Endothelial cell (in vitro differentiated cells): ENCODE measurements at regions not wholly inside any gene's neighbourhood (a gene's known extent, or its start where the extent isn't known, plus 50 kb on each side); places are given as distances from the start of the nearest gene placed in this dataset.

ENCODE experiments used
- DNase-seq: peaks from one replicate; pipeline ENCODE4 v3.0.0; 2021; ENCODE audit warnings: low spot score
- H3K27ac Mint-ChIP-seq: one replicate; pipeline ENCODE4 v1.8.0; 2021; ENCODE audit warnings: mixed read lengths, inconsistent platforms; ENCODE audit not compliant: unreplicated experiment
- H3K27me3 Mint-ChIP-seq: one replicate; pipeline ENCODE4 v1.8.0; 2021; ENCODE audit warnings: mild to moderate bottlenecking, moderate library complexity, mixed read lengths, inconsistent platforms; ENCODE audit not compliant: unreplicated experiment
- H3K36me3 Mint-ChIP-seq: one replicate; pipeline ENCODE4 v1.8.0; 2021; ENCODE audit warnings: mild to moderate bottlenecking, low read depth, mixed read lengths, inconsistent platforms; ENCODE audit not compliant: unreplicated experiment
- H3K4me1 Mint-ChIP-seq: one replicate; pipeline ENCODE4 v1.8.0; 2021; ENCODE audit warnings: mild to moderate bottlenecking, mixed read lengths, inconsistent platforms; ENCODE audit not compliant: unreplicated experiment
- H3K4me3 Mint-ChIP-seq: one replicate; pipeline ENCODE4 v1.8.0; 2021; ENCODE audit warnings: mild to moderate bottlenecking, mixed read lengths, inconsistent platforms; ENCODE audit not compliant: unreplicated experiment
- H3K9me3 Mint-ChIP-seq: one replicate; pipeline ENCODE4 v1.8.0; 2021; ENCODE audit warnings: mixed read lengths, inconsistent platforms; ENCODE audit not compliant: unreplicated experiment
- TF ChIP-seq, protein P1 (sequence below): fragments of 200-600 bp; sonication (generic); IDR thresholded peaks from one replicate; pipeline ENCODE4 v1.5.0; 2021; ENCODE audit warnings: antibody characterized with exemption; ENCODE audit not compliant: unreplicated experiment

DNA sequence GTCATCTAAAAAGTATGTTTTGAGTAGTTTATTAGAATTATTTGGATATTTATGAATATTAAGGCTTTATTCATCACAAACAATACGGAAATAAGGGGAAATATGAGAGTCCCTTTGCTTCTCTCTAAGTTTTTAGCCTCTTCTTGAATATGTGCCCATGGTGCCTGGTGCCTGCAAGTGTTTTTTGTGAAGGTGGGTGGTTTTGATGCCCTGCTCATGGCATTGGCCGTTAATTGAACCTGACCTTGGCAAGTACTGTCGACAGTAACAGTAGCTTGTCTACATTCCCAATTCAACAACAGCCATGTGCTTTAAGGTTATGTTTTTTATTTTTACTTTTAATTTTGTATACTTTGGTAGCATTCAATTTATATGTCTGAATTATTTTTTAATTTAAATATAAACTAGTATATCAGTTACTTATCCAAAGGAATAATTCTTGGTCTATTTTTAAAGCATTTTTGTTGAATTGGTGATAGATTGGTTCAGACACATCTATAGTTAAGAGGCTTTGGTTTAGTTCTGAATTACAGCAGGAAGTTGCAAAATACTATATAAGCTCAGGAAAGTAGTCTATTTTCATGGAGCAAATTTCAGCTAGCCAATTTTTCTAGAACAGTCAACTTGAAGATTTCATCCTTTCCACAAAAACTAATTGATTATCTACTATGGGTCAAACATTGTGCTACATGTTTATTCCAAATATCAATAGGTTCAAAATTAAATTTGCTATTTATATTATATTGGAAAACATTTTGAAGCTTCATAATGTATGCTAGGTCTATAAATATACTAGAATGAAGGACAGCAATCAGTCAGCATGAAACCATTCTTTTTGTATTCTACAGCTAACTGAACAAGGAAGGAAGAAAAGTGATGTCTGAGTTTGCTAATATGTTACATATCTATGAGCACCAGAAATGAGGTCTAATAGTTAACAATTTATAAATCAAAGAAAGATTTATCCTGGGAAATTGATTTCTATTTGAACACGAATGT, 184.4 kb downstream of the MRPL39 start:
- H3K9me3 Mint-ChIP-seq = no peaks in the 10 kb centered on the region
- H3K4me3 Mint-ChIP-seq = no peak overlapping the region
- no peak for DNase-seq
- H3K27me3 Mint-ChIP-seq = no peaks in the 10 kb centered on the region
- H3K4me1 Mint-ChIP-seq = no peaks in the 10 kb centered on the region
- H3K36me3 Mint-ChIP-seq = no peaks in the 10 kb centered on the region
- no peak overlapping the region for H3K27ac Mint-ChIP-seq
- TF ChIP-seq, protein P1, sequence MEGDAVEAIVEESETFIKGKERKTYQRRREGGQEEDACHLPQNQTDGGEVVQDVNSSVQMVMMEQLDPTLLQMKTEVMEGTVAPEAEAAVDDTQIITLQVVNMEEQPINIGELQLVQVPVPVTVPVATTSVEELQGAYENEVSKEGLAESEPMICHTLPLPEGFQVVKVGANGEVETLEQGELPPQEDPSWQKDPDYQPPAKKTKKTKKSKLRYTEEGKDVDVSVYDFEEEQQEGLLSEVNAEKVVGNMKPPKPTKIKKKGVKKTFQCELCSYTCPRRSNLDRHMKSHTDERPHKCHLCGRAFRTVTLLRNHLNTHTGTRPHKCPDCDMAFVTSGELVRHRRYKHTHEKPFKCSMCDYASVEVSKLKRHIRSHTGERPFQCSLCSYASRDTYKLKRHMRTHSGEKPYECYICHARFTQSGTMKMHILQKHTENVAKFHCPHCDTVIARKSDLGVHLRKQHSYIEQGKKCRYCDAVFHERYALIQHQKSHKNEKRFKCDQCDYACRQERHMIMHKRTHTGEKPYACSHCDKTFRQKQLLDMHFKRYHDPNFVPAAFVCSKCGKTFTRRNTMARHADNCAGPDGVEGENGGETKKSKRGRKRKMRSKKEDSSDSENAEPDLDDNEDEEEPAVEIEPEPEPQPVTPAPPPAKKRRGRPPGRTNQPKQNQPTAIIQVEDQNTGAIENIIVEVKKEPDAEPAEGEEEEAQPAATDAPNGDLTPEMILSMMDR = no peak

DNA sequence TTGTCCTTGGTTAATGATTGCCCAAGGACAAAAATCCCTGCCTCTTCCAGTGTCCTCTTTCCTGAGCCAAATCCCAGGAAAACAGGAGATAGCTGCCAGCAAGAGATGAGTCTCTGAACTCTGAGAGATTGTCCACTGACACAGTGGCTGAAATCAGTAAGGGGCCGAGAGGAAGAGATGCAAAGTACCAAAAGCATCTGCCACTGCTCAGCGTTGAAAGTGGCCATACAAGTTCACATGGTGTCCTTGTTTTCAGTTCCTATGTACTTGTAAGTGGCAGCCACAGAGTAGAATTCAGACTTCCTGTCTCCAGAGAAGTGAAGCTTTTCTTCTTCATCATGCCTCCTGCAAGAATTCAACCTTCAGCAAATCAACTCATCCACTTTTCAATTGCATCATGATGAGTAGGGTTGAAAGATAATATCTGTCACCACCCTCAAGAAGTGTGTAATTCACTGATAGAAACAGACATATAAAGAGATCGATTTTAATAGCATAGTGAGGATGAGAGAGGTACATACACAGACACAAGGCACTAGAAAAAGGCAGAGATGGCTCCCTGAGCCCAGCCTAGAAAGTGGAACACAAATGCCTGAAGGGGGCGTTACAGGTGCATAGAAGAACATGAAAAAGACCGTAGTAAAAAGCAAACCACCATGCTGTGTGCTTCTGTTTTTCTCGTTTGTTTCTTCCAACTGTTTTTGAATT, 185.8 kb downstream of the MRPL39 start:
- peak; percentile 29 for DNase-seq
- Mint-ChIP-seq H3K27me3 (no peaks in the 10 kb centered on the region), H3K27ac (no peak overlapping the region), H3K4me3 (no peak overlapping the region), H3K4me1 (no peaks in the 10 kb centered on the region), H3K9me3 (no peaks in the 10 kb centered on the region), H3K36me3 (no peaks in the 10 kb centered on the region)
- TF ChIP-seq, protein P1 = peak; percentile 51

GRCh38 chr21:25420831-25421230, 186.4 kb downstream of the MRPL39 start:
- H3K27ac Mint-ChIP-seq = no peak overlapping the region
- H3K4me1 Mint-ChIP-seq = no peaks in the 10 kb centered on the region
- TF ChIP-seq, protein P1 = no peak
- no peaks in the 10 kb centered on the region for H3K9me3 Mint-ChIP-seq
- DNase-seq = no peak
- H3K4me3 Mint-ChIP-seq = no peak overlapping the region
- no peaks in the 10 kb centered on the region for H3K36me3 Mint-ChIP-seq
- H3K27me3 Mint-ChIP-seq = no peaks in the 10 kb centered on the region

DNA sequence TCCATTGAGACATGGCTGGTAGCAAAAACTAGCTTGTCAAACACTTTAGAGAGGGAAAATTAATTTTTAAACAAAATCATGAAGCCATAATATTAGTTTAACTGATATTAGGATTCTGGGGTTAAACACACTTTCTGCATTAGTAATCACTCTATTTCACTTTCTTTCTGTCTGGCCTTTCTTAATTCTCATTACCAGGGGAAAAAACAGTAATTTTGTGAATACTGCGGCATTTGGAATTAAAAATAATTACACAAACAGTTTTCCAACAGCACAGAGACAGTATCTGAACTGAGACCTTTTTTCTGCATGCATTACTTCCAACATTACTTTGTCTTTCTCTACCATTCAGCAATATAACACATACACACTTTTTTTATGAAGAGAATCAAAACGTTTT, 190.6 kb downstream of the MRPL39 start:
- no peak overlapping the region for H3K4me3 Mint-ChIP-seq
- H3K4me1 Mint-ChIP-seq = peaks cover under 1% of the 10 kb centered on the region
- no peaks in the 10 kb centered on the region for H3K36me3 Mint-ChIP-seq
- TF ChIP-seq, protein P1 = no peak
- H3K9me3 Mint-ChIP-seq = no peaks in the 10 kb centered on the region
- H3K27me3 Mint-ChIP-seq = no peaks in the 10 kb centered on the region
- no peak for DNase-seq
- H3K27ac Mint-ChIP-seq = no peak overlapping the region

GRCh38 chr21:25412100-25412499, 195.2 kb downstream of the MRPL39 start:
- H3K27me3 Mint-ChIP-seq = no peaks in the 10 kb centered on the region
- no peaks in the 10 kb centered on the region for H3K36me3 Mint-ChIP-seq
- no peak for DNase-seq
- H3K27ac Mint-ChIP-seq = no peak overlapping the region
- no peaks in the 10 kb centered on the region for H3K9me3 Mint-ChIP-seq
- H3K4me1 Mint-ChIP-seq = peaks cover 3% of the 10 kb centered on the region
- H3K4me3 Mint-ChIP-seq = no peak overlapping the region
- TF ChIP-seq, protein P1 = no peak
